ENCODE measurements at regions not wholly inside any gene's neighbourhood (a gene's known extent, or its start where the extent isn't known, plus 50 kb on each side); places are given as distances from the start of the nearest gene placed in this dataset.

GRCh38 chr10:47214520-47214919 is 85.5 kb upstream of the GDF10 start:
- no peak for TF ChIP-seq CTCF (IDR thresholded peaks at IDR 0.05)
- no peak for DNase-seq (ENCODE audit: low spot score)
- Mint-ChIP-seq H3K4me1 (ENCODE audit: low read depth) (peaks cover 4% of the 10 kb centered on the region), H3K36me3 (ENCODE audit: low read depth) (no peaks in the 10 kb centered on the region), H3K27ac (ENCODE audit: unreplicated experiment) (no peak overlapping the region), H3K4me3 (ENCODE audit: unreplicated experiment) (no peak overlapping the region), H3K27me3 (ENCODE audit: low read depth) (no peaks in the 10 kb centered on the region), H3K9me3 (ENCODE audit: low read depth) (peaks cover 8% of the 10 kb centered on the region)

- Mint-ChIP-seq H3K4me1 (ENCODE audit: low read depth) (peaks cover 4% of the 10 kb centered on the region), H3K4me3 (ENCODE audit: unreplicated experiment) (no peak overlapping the region), H3K9me3 (ENCODE audit: low read depth) (peaks cover 6% of the 10 kb centered on the region), H3K27ac (ENCODE audit: unreplicated experiment) (no peak overlapping the region), H3K36me3 (ENCODE audit: low read depth) (no peaks in the 10 kb centered on the region), H3K27me3 (ENCODE audit: low read depth) (peaks cover 2% of the 10 kb centered on the region)
- no peak for DNase-seq (ENCODE audit: low spot score)
- TF ChIP-seq CTCF (IDR thresholded peaks at IDR 0.05): no peak
Measured at GRCh38 chr10:47217113-47217512, 82.9 kb upstream of the GDF10 start.

GRCh38 chr10:47218803-47219202 is 81.2 kb upstream of the GDF10 start:
- Mint-ChIP-seq H3K4me1 (ENCODE audit: low read depth) (peaks cover 4% of the 10 kb centered on the region), H3K27me3 (ENCODE audit: low read depth) (peaks cover 4% of the 10 kb centered on the region), H3K36me3 (ENCODE audit: low read depth) (no peaks in the 10 kb centered on the region), H3K27ac (ENCODE audit: unreplicated experiment) (no peak overlapping the region), H3K4me3 (ENCODE audit: unreplicated experiment) (no peak overlapping the region), H3K9me3 (ENCODE audit: low read depth) (no peaks in the 10 kb centered on the region)
- TF ChIP-seq CTCF (IDR thresholded peaks at IDR 0.05): no peak
- DNase-seq (ENCODE audit: low spot score): no peak

GRCh38 chr10:47222461-47222860 is 77.5 kb upstream of the GDF10 start:
- no peak for TF ChIP-seq CTCF (IDR thresholded peaks at IDR 0.05)
- peaks cover 6% of the 10 kb centered on the region for H3K27me3 Mint-ChIP-seq (ENCODE audit: low read depth)
- H3K4me1 Mint-ChIP-seq (ENCODE audit: low read depth): no peaks in the 10 kb centered on the region
- DNase-seq (ENCODE audit: low spot score): no peak
- no peaks in the 10 kb centered on the region for H3K9me3 Mint-ChIP-seq (ENCODE audit: low read depth)
- no peak overlapping the region for H3K27ac Mint-ChIP-seq (ENCODE audit: unreplicated experiment)
- no peaks in the 10 kb centered on the region for H3K36me3 Mint-ChIP-seq (ENCODE audit: low read depth)
- H3K4me3 Mint-ChIP-seq (ENCODE audit: unreplicated experiment): no peak overlapping the region

GRCh38 chr10:47223236-47223635 is 76.8 kb upstream of the GDF10 start:
- no peaks in the 10 kb centered on the region for H3K4me1 Mint-ChIP-seq (ENCODE audit: low read depth)

More at GRCh38 chr10:47223236-47223635, 76.8 kb upstream of the GDF10 start:
- Mint-ChIP-seq H3K27me3 (ENCODE audit: low read depth) (peaks cover 6% of the 10 kb centered on the region), H3K36me3 (ENCODE audit: low read depth) (peaks cover 5% of the 10 kb centered on the region), H3K4me3 (ENCODE audit: unreplicated experiment) (no peak overlapping the region), H3K27ac (ENCODE audit: unreplicated experiment) (no peak overlapping the region), H3K9me3 (ENCODE audit: low read depth) (peaks cover 2% of the 10 kb centered on the region)
- no peak for TF ChIP-seq CTCF (IDR thresholded peaks at IDR 0.05)
- no peak for DNase-seq (ENCODE audit: low spot score)
